Transverse colon (tissue), 4 donors: ENCODE measurements at regions not wholly inside any gene's neighbourhood (a gene's known extent, or its start where the extent isn't known, plus 50 kb on each side); places are given as distances from the start of the nearest gene placed in this dataset.

Experiments used
- DNase-seq: peaks from one replicate; pipeline ENCODE4 v3.0.0-alpha.2; 2019
- H3K27ac ChIP-seq, 4 donors: fragments of 200-600 bp; sonication (generic); 2 replicates each; pipeline ENCODE4 v1.5.1; 2016 to 2018; ENCODE audit warnings: inconsistent platforms in 4 of 4
- H3K27me3 ChIP-seq: fragments of 200-600 bp; sonication (generic); 2 replicates; pipeline ENCODE4 v1.5.1; 2017; ENCODE audit warnings: inconsistent platforms
- H3K36me3 ChIP-seq, 4 donors: fragments of 200-600 bp; sonication (generic); 2 replicates each; pipeline ENCODE4 v1.5.1; 2017 to 2019; ENCODE audit warnings: inconsistent platforms in 4 of 4
- H3K4me1 ChIP-seq, 4 donors: fragments of 200-600 bp; sonication (generic); 2 replicates each; pipeline ENCODE4 v1.5.1; 2017 to 2020; ENCODE audit warnings: inconsistent platforms in 4 of 4
- H3K4me3 ChIP-seq, 4 donors: fragments of 200-600 bp; sonication (generic); 1 replicate in 1 of 4; 2 replicates in 3 of 4; pipeline versions ENCODE4 v1.5.1 to v1.6.1; 2017 to 2019; ENCODE audit warnings: inconsistent platforms in 4 of 4
- H3K9me3 ChIP-seq, 2 donors: fragments of 200-600 bp; sonication (generic); 2 replicates each; pipeline ENCODE4 v1.5.1; 2017 to 2019; ENCODE audit warnings: inconsistent platforms in 2 of 2
- CTCF ChIP-seq, 5 experiments: fragments of 200-600 bp in 3 of 5; fragments of 450-650 bp in 2 of 5; sonication (generic) in 3 of 5; IDR thresholded peaks; 1 replicate in 2 of 5; 2 replicates in 3 of 5; pipeline ENCODE4 v1.5.1; 2016 to 2017; ENCODE audit warnings: antibody characterized with exemption in 5 of 5, inconsistent platforms in 3 of 5, mild to moderate bottlenecking in 2 of 5, moderate library complexity in 1 of 5
- EP300 ChIP-seq: sonication (generic); formaldehyde crosslinking; IDR thresholded peaks from one replicate; pipeline ENCODE4 v1.6.1; 2017; ENCODE audit warnings: antibody characterized with exemption, low read depth
- POLR2A ChIP-seq: fragments of 450-650 bp; IDR thresholded peaks from one replicate; pipeline ENCODE4 v1.6.1; 2016; ENCODE audit warnings: antibody characterized with exemption, mild to moderate bottlenecking, moderate library complexity
- POLR2AphosphoS5 ChIP-seq, 3 donors: sonication (generic); formaldehyde crosslinking; IDR thresholded peaks; one replicate each; pipeline ENCODE4 v1.6.1; 2016; ENCODE audit warnings: antibody characterized with exemption in 3 of 3
- WGBS, 2 donors: methylation state at CpG; one replicate each; pipeline ENCODE4 v1.1.5; 2018; ENCODE audit warnings: low coverage in 1 of 2; 5-methylcytosine and 5-hydroxymethylcytosine counted together
- in situ Hi-C, 4 donors: fragments of 200-750 bp; cut with MboI; loops; one replicate each; pipeline versions ENCODE4 v1.15.0 to v1.15.1; 2017; ENCODE audit warnings: low sequenced_read_pairs in 3 of 4, low pct_ligation_motif_present in 1 of 4, low pct_unique_long_range_greater_than_20kb in 1 of 4
- intact Hi-C: fragments of 100-400 bp; cut with DNase I; formaldehyde crosslinking; loops from one replicate; pipeline ENCODE4 v1.15.1; 2023; ENCODE audit warnings: low total_unique reads

- Histone ChIP-seq H3K27ac (no peak overlapping the region), H3K36me3 (no peaks in the 10 kb centered on the region), H3K4me1 (peaks cover 0 to 45% (median 24%) of the 10 kb centered on the region in 4 donors), H3K9me3 (no peaks in the 10 kb centered on the region), H3K27me3 (no peaks in the 10 kb centered on the region), H3K4me3 (no peak overlapping the region)
- WGBS, 2 donors = 88 to 95% methylated on average over 7 to 8 of the region's 8 CpGs
- intact Hi-C loops = no loop called here
- TF ChIP-seq EP300 = no peak
- no peak for TF ChIP-seq POLR2AphosphoS5 (IDR thresholded peaks at IDR 0.05)
- TF ChIP-seq CTCF (IDR thresholded peaks at IDR 0.05) = no peak
- TF ChIP-seq POLR2A = no peak
- DNase-seq = no peak
- in situ Hi-C loops = no loop called here
These were observed 340.9 kb downstream of the PRL start for GRCh38 chr6:21955951-21956350.

GRCh38 chr6:21958428-21958827, 338.4 kb downstream of the PRL start:
- intact Hi-C loops (no loop called here), in situ Hi-C loops (no loop called here)
- Histone ChIP-seq H3K9me3 (no peaks in the 10 kb centered on the region), H3K27ac (no peak overlapping the region), H3K4me3 (no peak overlapping the region), H3K27me3 (no peaks in the 10 kb centered on the region), H3K4me1 (peaks cover 0 to 24% (median 14%) of the 10 kb centered on the region in 4 donors), H3K36me3 (no peaks in the 10 kb centered on the region)
- 35 to 42% methylated on average over 2 of the region's 2 CpGs for WGBS, 2 donors
- TF ChIP-seq EP300 (no peak), CTCF (IDR thresholded peaks at IDR 0.05) (no peak), POLR2AphosphoS5 (IDR thresholded peaks at IDR 0.05) (no peak), POLR2A (no peak)
- no peak for DNase-seq

- Histone ChIP-seq H3K36me3 (no peaks in the 10 kb centered on the region), H3K4me1 (peaks cover 0 to 7% (median 0%) of the 10 kb centered on the region in 4 donors), H3K4me3 (no peak overlapping the region), H3K27me3 (no peaks in the 10 kb centered on the region), H3K27ac (no peak overlapping the region), H3K9me3 (no peaks in the 10 kb centered on the region)
- DNase-seq = no peak
- no peak for TF ChIP-seq POLR2A
- no peak for TF ChIP-seq EP300
- no peak for TF ChIP-seq CTCF (IDR thresholded peaks at IDR 0.05)
- TF ChIP-seq POLR2AphosphoS5 (IDR thresholded peaks at IDR 0.05) = no peak
- in situ Hi-C loops (no loop called here), intact Hi-C loops (no loop called here)
- 70 to 91% methylated on average over 2 to 4 of the region's 4 CpGs for WGBS, 2 donors
These were observed 335.6 kb downstream of the PRL start for GRCh38 chr6:21961226-21961625.

GRCh38 chr6:21965016-21965415, 331.8 kb downstream of the PRL start:
- no peaks in the 10 kb centered on the region for H3K4me1 ChIP-seq
- no peak for TF ChIP-seq POLR2AphosphoS5 (IDR thresholded peaks at IDR 0.05)
- no peak for TF ChIP-seq CTCF (IDR thresholded peaks at IDR 0.05)
- no peak for TF ChIP-seq POLR2A
- TF ChIP-seq EP300 = no peak
- DNase-seq = no peak

More at GRCh38 chr6:21965016-21965415, 331.8 kb downstream of the PRL start:
- H3K27ac ChIP-seq = no peak overlapping the region
- H3K36me3 ChIP-seq = no peaks in the 10 kb centered on the region
- H3K9me3 ChIP-seq = no peaks in the 10 kb centered on the region
- in situ Hi-C loops = no loop called here
- 48 to 67% methylated on average over 3 of the region's 3 CpGs for WGBS, 2 donors
- intact Hi-C loops = no loop called here
- no peaks in the 10 kb centered on the region for H3K27me3 ChIP-seq
- H3K4me3 ChIP-seq = no peak overlapping the region
